GM23338 (cell line): ENCODE measurements at regions not wholly inside any gene's neighbourhood (a gene's known extent, or its start where the extent isn't known, plus 50 kb on each side); places are given as distances from the start of the nearest gene placed in this dataset.

Experiments
- ATAC-seq: fragments of 200-7000 bp; cut with Tn5 transposase; 3 replicates; pipeline ENCODE4 v1.9.1; 2020
- DNase-seq: peaks from one replicate; pipeline ENCODE4 v3.0.0-alpha.2; 2015; ENCODE audit warnings: low spot score
- H2AFZ ChIP-seq: fragments of 200-600 bp; sonication (generic); 2 replicates; pipeline ENCODE4 v1.8.0; 2016; ENCODE audit warnings: antibody characterized with exemption, mild to moderate bottlenecking, moderate library complexity
- H3F3A ChIP-seq: fragments of 200-600 bp; sonication (generic); replicated peaks from 2 replicates; pipeline ENCODE4 v1.8.0; 2017; ENCODE audit warnings: antibody characterized with exemption, mixed run types, low read depth
- H3K27ac ChIP-seq: fragments of 200-600 bp; sonication (generic); 2 replicates; pipeline ENCODE4 v1.6.1; 2016; ENCODE audit warnings: low read depth
- H3K27me3 ChIP-seq: fragments of 200-600 bp; sonication (generic); 2 replicates; pipeline ENCODE4 v1.8.0; 2016; ENCODE audit warnings: mild to moderate bottlenecking, mixed run types, moderate library complexity; ENCODE audit not compliant: insufficient read depth
- H3K36me3 ChIP-seq: fragments of 200-600 bp; sonication (generic); 2 replicates; pipeline ENCODE4 v1.8.0; 2016; ENCODE audit warnings: mild to moderate bottlenecking; ENCODE audit not compliant: insufficient read depth
- H3K4me1 ChIP-seq: fragments of 200-600 bp; sonication (generic); 2 replicates; pipeline ENCODE4 v1.8.0; 2016; ENCODE audit warnings: mild to moderate bottlenecking, moderate library complexity; ENCODE audit not compliant: insufficient read depth
- H3K4me2 ChIP-seq: fragments of 200-600 bp; sonication (generic); 2 replicates; pipeline ENCODE4 v1.7.1; 2017; ENCODE audit warnings: mixed run types
- H3K4me3 ChIP-seq: fragments of 200-600 bp; sonication (generic); 2 replicates; pipeline ENCODE4 v1.6.1; 2016; ENCODE audit warnings: mixed run types
- H3K79me2 ChIP-seq: fragments of 200-600 bp; sonication (generic); replicated peaks from 2 replicates; pipeline ENCODE4 v1.8.0; 2017; ENCODE audit warnings: mild to moderate bottlenecking; ENCODE audit not compliant: insufficient read depth
- H3K9me2 ChIP-seq: fragments of 200-600 bp; sonication (generic); 2 replicates; pipeline ENCODE4 v1.8.0; 2017; ENCODE audit not compliant: insufficient read depth
- H4K20me1 ChIP-seq: fragments of 200-600 bp; sonication (generic); replicated peaks from 2 replicates; pipeline ENCODE4 v1.8.0; 2017; ENCODE audit warnings: mild to moderate bottlenecking; ENCODE audit not compliant: insufficient read depth
- H3K27ac Mint-ChIP-seq: 2 replicates; pipeline ENCODE4 v1.8.0; 2020; ENCODE audit warnings: inconsistent platforms, mild to moderate bottlenecking, moderate library complexity, mixed read lengths
- H3K27me3 Mint-ChIP-seq: 3 replicates; pipeline ENCODE4 v1.8.0; 2022; ENCODE audit warnings: low read depth, mild to moderate bottlenecking, moderate library complexity, mixed read lengths, inconsistent platforms; ENCODE audit not compliant: insufficient read depth, poor library complexity
- H3K36me3 Mint-ChIP-seq: 3 replicates; pipeline ENCODE4 v1.8.0; 2021; ENCODE audit warnings: low read depth, mild to moderate bottlenecking, inconsistent platforms, moderate library complexity, mixed read lengths
- H3K4me1 Mint-ChIP-seq: 3 replicates; pipeline ENCODE4 v1.8.0; 2020; ENCODE audit warnings: mild to moderate bottlenecking, inconsistent platforms, mixed read lengths
- H3K4me3 Mint-ChIP-seq: 3 replicates; pipeline ENCODE4 v1.8.0; 2021; ENCODE audit warnings: moderate library complexity, mild to moderate bottlenecking, inconsistent platforms, mixed read lengths
- H3K9me3 Mint-ChIP-seq: 3 replicates; pipeline ENCODE4 v1.8.0; 2020; ENCODE audit warnings: moderate library complexity, mild to moderate bottlenecking, inconsistent platforms, mixed read lengths
- CREB1 ChIP-seq: fragments of 250-450 bp; sonication (Bioruptor Pico); IDR thresholded peaks from 2 replicates; pipeline ENCODE4 v1.5.0; 2020; ENCODE audit warnings: low read depth, mild to moderate bottlenecking, moderate library complexity
- EZH2 ChIP-seq: fragments of 200-600 bp; sonication (generic); IDR thresholded peaks from one replicate; pipeline ENCODE4 v1.8.0; 2017; ENCODE audit warnings: antibody characterized with exemption, mild to moderate bottlenecking, low read depth; ENCODE audit not compliant: unreplicated experiment
- EZH2phosphoT487 ChIP-seq: fragments of 200-600 bp; sonication (generic); IDR thresholded peaks from one replicate; pipeline ENCODE4 v1.8.1; 2018; ENCODE audit warnings: antibody characterized with exemption; ENCODE audit not compliant: unreplicated experiment
- JUNB ChIP-seq: IDR thresholded peaks from one replicate; pipeline ENCODE4 v1.6.1; 2016; ENCODE audit warnings: antibody characterized with exemption; ENCODE audit not compliant: unreplicated experiment
- NANOG ChIP-seq: IDR thresholded peaks from 2 replicates; pipeline ENCODE4 v1.6.1; 2016; ENCODE audit warnings: antibody characterized with exemption, borderline replicate concordance
- POLR2AphosphoS5 ChIP-seq: IDR thresholded peaks from 2 replicates; pipeline ENCODE4 v1.6.1; 2016; ENCODE audit warnings: antibody characterized with exemption, low read depth
- STAT1 ChIP-seq: IDR thresholded peaks from one replicate; pipeline ENCODE4 v1.6.1; 2016; ENCODE audit warnings: antibody characterized with exemption; ENCODE audit not compliant: unreplicated experiment
- ZNF114 ChIP-seq: fragments of 250-450 bp; sonication (Bioruptor Pico); IDR thresholded peaks from 2 replicates; pipeline ENCODE4 v1.5.0; 2020; ENCODE audit warnings: mild to moderate bottlenecking, moderate library complexity
- ZNF331 ChIP-seq: fragments of 250-450 bp; sonication (Bioruptor Pico); IDR thresholded peaks from 2 replicates; pipeline ENCODE4 v1.5.0; 2020; ENCODE audit warnings: low read depth, mild to moderate bottlenecking, moderate library complexity
- TF ChIP-seq, protein P1 (sequence below): IDR thresholded peaks from one replicate; pipeline ENCODE4 v1.6.1; 2018; ENCODE audit warnings: antibody characterized with exemption; ENCODE audit not compliant: unreplicated experiment
- TF ChIP-seq, protein P2 (sequence below), 2 experiments: fragments of 200-600 bp in 1 of 2; sonication (generic) in 1 of 2; conservative IDR thresholded peaks; 2 replicates each; pipeline versions ENCODE4 v1.5.1 to v1.6.1; 2016 to 2017; ENCODE audit warnings: antibody characterized with exemption in 2 of 2, low read depth in 2 of 2, mild to moderate bottlenecking in 2 of 2, moderate library complexity in 1 of 2
- TF ChIP-seq, protein P3 (sequence below): fragments of 250-450 bp; sonication (Bioruptor Pico); IDR thresholded peaks from 2 replicates; pipeline ENCODE4 v1.5.0; 2020; ENCODE audit warnings: mild to moderate bottlenecking, moderate library complexity
- TF ChIP-seq, protein P4 (sequence below): IDR thresholded peaks from 2 replicates; pipeline ENCODE4 v1.6.1; 2016; ENCODE audit warnings: antibody characterized with exemption

DNA sequence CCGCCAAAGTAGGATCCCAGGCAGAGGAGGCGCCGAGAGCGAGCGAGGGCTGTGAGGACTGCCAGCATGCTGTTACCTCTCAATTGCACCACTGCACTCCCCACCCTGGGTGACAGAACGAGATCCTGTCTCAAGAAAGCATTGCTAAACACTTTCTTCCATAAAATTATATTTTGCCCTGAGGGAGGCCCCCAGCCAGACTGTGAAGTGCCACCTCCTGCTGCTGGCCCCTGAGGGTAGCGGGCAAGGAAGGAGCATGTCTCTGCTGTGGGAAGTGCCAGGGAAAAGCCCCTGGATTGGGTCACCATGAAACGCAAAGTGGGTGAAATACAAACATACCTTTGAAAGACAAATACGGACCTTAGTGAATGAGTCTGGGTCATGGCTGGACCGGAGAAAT is 78.0 kb upstream of the AMZ2 start:
- no peaks in the 10 kb centered on the region for H3K36me3 ChIP-seq
- no peaks in the 10 kb centered on the region for H3K4me1 ChIP-seq
- Mint-ChIP-seq H3K9me3 (no peaks in the 10 kb centered on the region; the same call in 2 of the 3 replicates), H3K4me1 (no peaks in the 10 kb centered on the region; the same call in 2 of the 3 replicates), H3K4me3 (no peak overlapping the region), H3K36me3 (no peaks in the 10 kb centered on the region), H3K27ac (no peak overlapping the region), H3K27me3 (peaks cover 9% of the 10 kb centered on the region)
- DNase-seq (no peak), ATAC-seq (no peak)
- peak overlapping the region; percentile 51 for H3K4me3 ChIP-seq
- H3K27me3 ChIP-seq: peaks cover 8% of the 10 kb centered on the region
- no peaks in the 10 kb centered on the region for H3K9me2 ChIP-seq
- peak overlapping the region; percentile 52; the same call in 1 of the 2 replicates for H2AFZ ChIP-seq
- H3F3A ChIP-seq: no peaks in the 10 kb centered on the region
- H3K4me2 ChIP-seq: peak overlapping the region; percentile 68
- TF ChIP-seq EZH2: no peak
- no peak for TF ChIP-seq CREB1
- TF ChIP-seq, protein P1, sequence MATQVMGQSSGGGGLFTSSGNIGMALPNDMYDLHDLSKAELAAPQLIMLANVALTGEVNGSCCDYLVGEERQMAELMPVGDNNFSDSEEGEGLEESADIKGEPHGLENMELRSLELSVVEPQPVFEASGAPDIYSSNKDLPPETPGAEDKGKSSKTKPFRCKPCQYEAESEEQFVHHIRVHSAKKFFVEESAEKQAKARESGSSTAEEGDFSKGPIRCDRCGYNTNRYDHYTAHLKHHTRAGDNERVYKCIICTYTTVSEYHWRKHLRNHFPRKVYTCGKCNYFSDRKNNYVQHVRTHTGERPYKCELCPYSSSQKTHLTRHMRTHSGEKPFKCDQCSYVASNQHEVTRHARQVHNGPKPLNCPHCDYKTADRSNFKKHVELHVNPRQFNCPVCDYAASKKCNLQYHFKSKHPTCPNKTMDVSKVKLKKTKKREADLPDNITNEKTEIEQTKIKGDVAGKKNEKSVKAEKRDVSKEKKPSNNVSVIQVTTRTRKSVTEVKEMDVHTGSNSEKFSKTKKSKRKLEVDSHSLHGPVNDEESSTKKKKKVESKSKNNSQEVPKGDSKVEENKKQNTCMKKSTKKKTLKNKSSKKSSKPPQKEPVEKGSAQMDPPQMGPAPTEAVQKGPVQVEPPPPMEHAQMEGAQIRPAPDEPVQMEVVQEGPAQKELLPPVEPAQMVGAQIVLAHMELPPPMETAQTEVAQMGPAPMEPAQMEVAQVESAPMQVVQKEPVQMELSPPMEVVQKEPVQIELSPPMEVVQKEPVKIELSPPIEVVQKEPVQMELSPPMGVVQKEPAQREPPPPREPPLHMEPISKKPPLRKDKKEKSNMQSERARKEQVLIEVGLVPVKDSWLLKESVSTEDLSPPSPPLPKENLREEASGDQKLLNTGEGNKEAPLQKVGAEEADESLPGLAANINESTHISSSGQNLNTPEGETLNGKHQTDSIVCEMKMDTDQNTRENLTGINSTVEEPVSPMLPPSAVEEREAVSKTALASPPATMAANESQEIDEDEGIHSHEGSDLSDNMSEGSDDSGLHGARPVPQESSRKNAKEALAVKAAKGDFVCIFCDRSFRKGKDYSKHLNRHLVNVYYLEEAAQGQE: no peak
- TF ChIP-seq, protein P2, sequence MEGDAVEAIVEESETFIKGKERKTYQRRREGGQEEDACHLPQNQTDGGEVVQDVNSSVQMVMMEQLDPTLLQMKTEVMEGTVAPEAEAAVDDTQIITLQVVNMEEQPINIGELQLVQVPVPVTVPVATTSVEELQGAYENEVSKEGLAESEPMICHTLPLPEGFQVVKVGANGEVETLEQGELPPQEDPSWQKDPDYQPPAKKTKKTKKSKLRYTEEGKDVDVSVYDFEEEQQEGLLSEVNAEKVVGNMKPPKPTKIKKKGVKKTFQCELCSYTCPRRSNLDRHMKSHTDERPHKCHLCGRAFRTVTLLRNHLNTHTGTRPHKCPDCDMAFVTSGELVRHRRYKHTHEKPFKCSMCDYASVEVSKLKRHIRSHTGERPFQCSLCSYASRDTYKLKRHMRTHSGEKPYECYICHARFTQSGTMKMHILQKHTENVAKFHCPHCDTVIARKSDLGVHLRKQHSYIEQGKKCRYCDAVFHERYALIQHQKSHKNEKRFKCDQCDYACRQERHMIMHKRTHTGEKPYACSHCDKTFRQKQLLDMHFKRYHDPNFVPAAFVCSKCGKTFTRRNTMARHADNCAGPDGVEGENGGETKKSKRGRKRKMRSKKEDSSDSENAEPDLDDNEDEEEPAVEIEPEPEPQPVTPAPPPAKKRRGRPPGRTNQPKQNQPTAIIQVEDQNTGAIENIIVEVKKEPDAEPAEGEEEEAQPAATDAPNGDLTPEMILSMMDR (conservative IDR thresholded peaks at IDR 0.05; ENCODE audit: low read depth in 2 of 2): no peak
- TF ChIP-seq STAT1: no peak
- no peak for TF ChIP-seq JUNB
- TF ChIP-seq ZNF331: no peak
- no peak for TF ChIP-seq EZH2phosphoT487
- TF ChIP-seq, protein P3, sequence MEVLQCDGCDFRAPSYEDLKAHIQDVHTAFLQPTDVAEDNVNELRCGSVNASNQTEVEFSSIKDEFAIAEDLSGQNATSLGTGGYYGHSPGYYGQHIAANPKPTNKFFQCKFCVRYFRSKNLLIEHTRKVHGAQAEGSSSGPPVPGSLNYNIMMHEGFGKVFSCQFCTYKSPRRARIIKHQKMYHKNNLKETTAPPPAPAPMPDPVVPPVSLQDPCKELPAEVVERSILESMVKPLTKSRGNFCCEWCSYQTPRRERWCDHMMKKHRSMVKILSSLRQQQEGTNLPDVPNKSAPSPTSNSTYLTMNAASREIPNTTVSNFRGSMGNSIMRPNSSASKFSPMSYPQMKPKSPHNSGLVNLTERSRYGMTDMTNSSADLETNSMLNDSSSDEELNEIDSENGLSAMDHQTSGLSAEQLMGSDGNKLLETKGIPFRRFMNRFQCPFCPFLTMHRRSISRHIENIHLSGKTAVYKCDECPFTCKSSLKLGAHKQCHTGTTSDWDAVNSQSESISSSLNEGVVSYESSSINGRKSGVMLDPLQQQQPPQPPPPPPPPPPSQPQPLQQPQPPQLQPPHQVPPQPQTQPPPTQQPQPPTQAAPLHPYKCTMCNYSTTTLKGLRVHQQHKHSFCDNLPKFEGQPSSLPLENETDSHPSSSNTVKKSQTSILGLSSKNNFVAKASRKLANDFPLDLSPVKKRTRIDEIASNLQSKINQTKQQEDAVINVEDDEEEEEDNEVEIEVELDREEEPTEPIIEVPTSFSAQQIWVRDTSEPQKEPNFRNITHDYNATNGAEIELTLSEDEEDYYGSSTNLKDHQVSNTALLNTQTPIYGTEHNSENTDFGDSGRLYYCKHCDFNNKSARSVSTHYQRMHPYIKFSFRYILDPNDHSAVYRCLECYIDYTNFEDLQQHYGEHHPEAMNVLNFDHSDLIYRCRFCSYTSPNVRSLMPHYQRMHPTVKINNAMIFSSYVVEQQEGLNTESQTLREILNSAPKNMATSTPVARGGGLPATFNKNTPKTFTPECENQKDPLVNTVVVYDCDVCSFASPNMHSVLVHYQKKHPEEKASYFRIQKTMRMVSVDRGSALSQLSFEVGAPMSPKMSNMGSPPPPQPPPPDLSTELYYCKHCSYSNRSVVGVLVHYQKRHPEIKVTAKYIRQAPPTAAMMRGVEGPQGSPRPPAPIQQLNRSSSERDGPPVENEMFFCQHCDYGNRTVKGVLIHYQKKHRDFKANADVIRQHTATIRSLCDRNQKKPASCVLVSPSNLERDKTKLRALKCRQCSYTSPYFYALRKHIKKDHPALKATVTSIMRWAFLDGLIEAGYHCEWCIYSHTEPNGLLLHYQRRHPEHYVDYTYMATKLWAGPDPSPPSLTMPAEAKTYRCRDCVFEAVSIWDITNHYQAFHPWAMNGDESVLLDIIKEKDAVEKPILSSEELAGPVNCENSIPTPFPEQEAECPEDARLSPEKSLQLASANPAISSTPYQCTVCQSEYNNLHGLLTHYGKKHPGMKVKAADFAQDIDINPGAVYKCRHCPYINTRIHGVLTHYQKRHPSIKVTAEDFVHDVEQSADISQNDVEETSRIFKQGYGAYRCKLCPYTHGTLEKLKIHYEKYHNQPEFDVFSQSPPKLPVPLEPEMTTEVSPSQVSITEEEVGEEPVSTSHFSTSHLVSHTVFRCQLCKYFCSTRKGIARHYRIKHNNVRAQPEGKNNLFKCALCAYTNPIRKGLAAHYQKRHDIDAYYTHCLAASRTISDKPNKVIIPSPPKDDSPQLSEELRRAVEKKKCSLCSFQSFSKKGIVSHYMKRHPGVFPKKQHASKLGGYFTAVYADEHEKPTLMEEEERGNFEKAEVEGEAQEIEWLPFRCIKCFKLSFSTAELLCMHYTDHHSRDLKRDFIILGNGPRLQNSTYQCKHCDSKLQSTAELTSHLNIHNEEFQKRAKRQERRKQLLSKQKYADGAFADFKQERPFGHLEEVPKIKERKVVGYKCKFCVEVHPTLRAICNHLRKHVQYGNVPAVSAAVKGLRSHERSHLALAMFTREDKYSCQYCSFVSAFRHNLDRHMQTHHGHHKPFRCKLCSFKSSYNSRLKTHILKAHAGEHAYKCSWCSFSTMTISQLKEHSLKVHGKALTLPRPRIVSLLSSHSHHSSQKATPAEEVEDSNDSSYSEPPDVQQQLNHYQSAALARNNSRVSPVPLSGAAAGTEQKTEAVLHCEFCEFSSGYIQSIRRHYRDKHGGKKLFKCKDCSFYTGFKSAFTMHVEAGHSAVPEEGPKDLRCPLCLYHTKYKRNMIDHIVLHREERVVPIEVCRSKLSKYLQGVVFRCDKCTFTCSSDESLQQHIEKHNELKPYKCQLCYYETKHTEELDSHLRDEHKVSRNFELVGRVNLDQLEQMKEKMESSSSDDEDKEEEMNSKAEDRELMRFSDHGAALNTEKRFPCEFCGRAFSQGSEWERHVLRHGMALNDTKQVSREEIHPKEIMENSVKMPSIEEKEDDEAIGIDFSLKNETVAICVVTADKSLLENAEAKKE: no peak
- no peak for TF ChIP-seq ZNF114 (CRISPR knock-in tag)
- TF ChIP-seq, protein P4, sequence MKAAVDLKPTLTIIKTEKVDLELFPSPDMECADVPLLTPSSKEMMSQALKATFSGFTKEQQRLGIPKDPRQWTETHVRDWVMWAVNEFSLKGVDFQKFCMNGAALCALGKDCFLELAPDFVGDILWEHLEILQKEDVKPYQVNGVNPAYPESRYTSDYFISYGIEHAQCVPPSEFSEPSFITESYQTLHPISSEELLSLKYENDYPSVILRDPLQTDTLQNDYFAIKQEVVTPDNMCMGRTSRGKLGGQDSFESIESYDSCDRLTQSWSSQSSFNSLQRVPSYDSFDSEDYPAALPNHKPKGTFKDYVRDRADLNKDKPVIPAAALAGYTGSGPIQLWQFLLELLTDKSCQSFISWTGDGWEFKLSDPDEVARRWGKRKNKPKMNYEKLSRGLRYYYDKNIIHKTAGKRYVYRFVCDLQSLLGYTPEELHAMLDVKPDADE: no peak
- no peak for TF ChIP-seq NANOG
- TF ChIP-seq POLR2AphosphoS5: no peak
- H3K27ac ChIP-seq: no peak overlapping the region
- H3K79me2 ChIP-seq: no peaks in the 10 kb centered on the region
- no peaks in the 10 kb centered on the region for H4K20me1 ChIP-seq
